HG02973 (cell line): ENCODE measurements at regions not wholly inside any gene's neighbourhood (a gene's known extent, or its start where the extent isn't known, plus 50 kb on each side); places are given as distances from the start of the nearest gene placed in this dataset.
"Not testable (repeated sequence)": the region's sequence is repeated elsewhere in the genome, so short reads cannot be mapped to it uniquely, and the experiment has no call there.

ENCODE experiments used
- ATAC-seq: cut with Tn5 transposase; IDR thresholded peaks from one replicate; pipeline ENCODE4 v1.9.1; 2021; ENCODE audit warnings: moderate library complexity; ENCODE audit not compliant: unreplicated experiment

- no peak for ATAC-seq
Measured at GRCh38 chr16:76797457-76797856, 393.5 kb upstream of the MON1B start.

GRCh38 chr16:76800196-76800595 is 390.8 kb upstream of the MON1B start:
- ATAC-seq, result no peak

- no peak for ATAC-seq
Measured at GRCh38 chr16:76801357-76801756, 389.6 kb upstream of the MON1B start.

GRCh38 chr16:76816475-76816874 is 374.5 kb upstream of the MON1B start:
- ATAC-seq, result no peak

GRCh38 chr16:76818606-76819181 is 372.3 kb upstream of the MON1B start:
- no peak for ATAC-seq

GRCh38 chr16:76819226-76819916 is 371.6 kb upstream of the MON1B start:
- no peak for ATAC-seq

GRCh38 chr16:76824221-76824620 is 366.8 kb upstream of the MON1B start:
- ATAC-seq, result no peak

GRCh38 chr16:76824791-76825190 is 366.2 kb upstream of the MON1B start:
- ATAC-seq, result no peak

- no peak for ATAC-seq
Measured at GRCh38 chr16:76835339-76835738, 355.7 kb upstream of the MON1B start.

GRCh38 chr16:76835779-76836300 is 355.1 kb upstream of the MON1B start:
- ATAC-seq, result no peak

- no peak for ATAC-seq
Measured at GRCh38 chr16:76837872-76838271, 353.1 kb upstream of the MON1B start.

GRCh38 chr16:76854234-76854633 is 336.8 kb upstream of the MON1B start:
- ATAC-seq, result no peak

GRCh38 chr16:76856112-76856511 is 334.9 kb upstream of the MON1B start:
- no peak for ATAC-seq

GRCh38 chr16:76857402-76857801 is 333.6 kb upstream of the MON1B start:
- no peak for ATAC-seq

- no peak for ATAC-seq
Measured at GRCh38 chr16:76862901-76863300, 328.1 kb upstream of the MON1B start.

- ATAC-seq, result no peak
Measured at GRCh38 chr16:76866994-76867393, 324.0 kb upstream of the MON1B start.

- ATAC-seq, result no peak
Measured at GRCh38 chr16:76875898-76876297, 315.1 kb upstream of the MON1B start.

GRCh38 chr16:76879420-76879819 is 311.6 kb upstream of the MON1B start:
- no peak for ATAC-seq

GRCh38 chr16:76880523-76880922 is 310.5 kb upstream of the MON1B start:
- not testable (repeated sequence) for ATAC-seq

- ATAC-seq, result no peak
Measured at GRCh38 chr16:76882105-76882504, 308.9 kb upstream of the MON1B start.

- no peak for ATAC-seq
Measured at GRCh38 chr16:76883076-76883475, 307.9 kb upstream of the MON1B start.

GRCh38 chr16:76885776-76886537 is 305.0 kb upstream of the MON1B start:
- no peak for ATAC-seq
